Left cardiac atrium (tissue), 4 donors: ENCODE measurements at regions not wholly inside any gene's neighbourhood (a gene's known extent, or its start where the extent isn't known, plus 50 kb on each side); places are given as distances from the start of the nearest gene placed in this dataset.

ENCODE experiments used
- ATAC-seq, 2 donors: fragments of 200-7000 bp; cut with Tn5 transposase; one replicate each; pipeline ENCODE4 v1.9.1; 2020; ENCODE audit warnings: mild to moderate bottlenecking in 2 of 2, moderate library complexity in 2 of 2
- DNase-seq: peaks from one replicate; pipeline ENCODE4 v3.0.0-alpha.2; 2020
- intact Hi-C, 2 donors: fragments of 100-400 bp; cut with DNase I; formaldehyde crosslinking; loops; one replicate each; pipeline versions ENCODE4 v1.14.1 to v1.15.1; 2022 to 2023
- donor health status: DM: no; HTN: yes; CAD: no.
- donor health status: DM: no; HTN: yes; CAD: no; lungs with severe emphysema.
- donor health status: DM: yes; HTN: yes; CAD: no.
- donor health status: Dilated cardiomyopathy.

DNA sequence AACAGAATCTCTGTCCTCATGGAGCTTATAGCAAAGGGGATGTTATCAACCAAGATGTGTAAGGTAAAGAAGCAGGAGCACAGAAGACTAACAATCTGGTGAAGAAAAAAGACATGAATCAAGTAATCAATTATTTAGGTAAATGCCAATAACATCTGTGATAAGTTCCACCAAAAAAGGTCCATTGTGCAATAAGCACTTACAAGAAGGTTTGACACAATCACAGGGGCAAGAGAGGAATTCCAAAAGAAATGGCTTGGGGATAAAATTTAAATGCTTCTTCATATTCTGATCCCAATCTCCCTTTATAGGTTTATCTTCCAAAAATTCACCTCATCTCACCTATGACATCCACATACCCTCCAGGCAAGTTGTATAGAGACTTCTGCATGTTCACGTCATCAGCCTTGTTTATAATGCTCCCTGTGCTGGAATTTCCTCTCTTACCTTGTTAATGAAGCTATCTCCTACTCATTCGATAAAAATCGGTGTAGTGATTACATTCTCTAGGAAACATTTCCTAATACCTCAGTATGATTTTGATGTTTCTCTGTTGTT lies 53.6 kb upstream of the DPT start:
- intact Hi-C loops = no loop called here
- no peak for DNase-seq
- ATAC-seq = no peak

DNA sequence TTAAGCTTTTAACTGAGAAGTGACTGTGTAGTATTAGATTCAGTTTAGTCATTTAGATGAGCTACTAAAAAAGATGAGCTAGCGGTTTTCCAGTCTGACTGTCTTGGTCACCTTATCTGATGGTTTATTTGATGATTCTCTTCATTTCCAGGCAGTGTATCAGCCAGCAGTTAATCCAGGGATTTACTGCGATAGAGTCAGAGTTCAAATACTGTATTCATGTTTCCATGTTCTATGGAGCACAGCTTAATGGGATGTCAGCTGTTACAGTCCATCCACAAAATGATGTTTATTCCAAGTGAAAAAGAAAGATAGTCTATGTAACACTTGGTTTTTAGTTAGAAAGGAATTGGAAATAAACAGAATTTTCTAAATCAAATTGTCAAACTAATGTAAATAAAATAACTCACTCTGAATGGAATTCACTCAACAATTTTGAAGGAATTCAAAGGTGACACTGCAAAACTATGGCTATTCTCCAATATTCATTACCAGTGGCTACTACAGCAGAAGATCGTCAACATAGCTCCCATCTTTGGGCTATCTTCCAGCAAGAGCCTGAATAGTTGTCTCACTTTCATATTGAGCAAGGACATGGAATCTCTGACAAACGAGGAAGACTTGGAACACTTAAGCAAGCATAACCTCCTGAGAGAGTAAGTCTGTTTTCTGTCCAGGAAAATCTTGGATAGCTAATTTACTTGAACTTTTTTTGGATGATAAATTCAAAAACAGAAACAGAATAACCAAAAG lies 54.6 kb upstream of the DPT start:
- DNase-seq = no peak
- intact Hi-C loops = no loop called here
- peak; percentile 74 to 82 for ATAC-seq

DNA sequence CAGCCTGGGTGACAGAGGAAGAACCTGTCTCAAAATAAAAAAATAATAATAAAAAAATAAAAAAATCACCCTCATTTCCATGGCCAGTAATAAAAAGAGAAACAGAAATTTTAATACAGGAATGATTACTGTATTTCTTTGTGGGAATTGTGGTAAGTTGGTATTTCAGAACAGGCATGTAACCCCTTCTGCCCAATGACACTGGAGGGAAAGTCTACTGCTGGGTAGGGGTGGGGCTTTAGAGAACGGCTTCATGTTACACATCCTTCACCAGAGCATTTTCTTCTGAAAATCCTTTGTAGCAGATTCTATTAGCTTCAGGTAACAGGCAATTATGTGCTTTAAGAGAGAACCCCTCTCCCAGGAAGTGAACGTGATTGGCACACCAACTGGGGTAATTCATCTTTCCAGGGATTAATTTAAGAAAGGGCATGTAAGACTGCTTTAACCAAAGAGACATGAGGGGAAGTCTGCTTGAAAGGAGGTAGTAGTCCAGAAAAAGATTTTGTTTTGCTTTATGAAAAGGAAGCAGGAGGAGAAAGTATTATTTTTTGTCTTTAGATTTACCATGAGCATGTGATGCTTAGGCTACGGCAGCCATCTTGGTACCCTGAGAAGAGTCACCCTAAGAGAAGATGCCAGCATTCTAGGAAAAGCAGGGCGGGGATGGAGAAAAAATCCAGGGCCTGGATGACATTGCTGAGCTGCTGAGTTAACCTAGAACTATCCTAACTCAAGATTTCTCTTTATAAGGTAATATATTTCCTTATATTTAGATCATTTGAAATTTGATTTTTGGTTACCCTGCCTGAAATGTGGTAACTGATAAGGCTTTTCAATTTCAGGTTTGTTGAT lies 57.7 kb upstream of the DPT start:
- intact Hi-C loops = no loop called here
- ATAC-seq = no peak
- DNase-seq = no peak

DNA sequence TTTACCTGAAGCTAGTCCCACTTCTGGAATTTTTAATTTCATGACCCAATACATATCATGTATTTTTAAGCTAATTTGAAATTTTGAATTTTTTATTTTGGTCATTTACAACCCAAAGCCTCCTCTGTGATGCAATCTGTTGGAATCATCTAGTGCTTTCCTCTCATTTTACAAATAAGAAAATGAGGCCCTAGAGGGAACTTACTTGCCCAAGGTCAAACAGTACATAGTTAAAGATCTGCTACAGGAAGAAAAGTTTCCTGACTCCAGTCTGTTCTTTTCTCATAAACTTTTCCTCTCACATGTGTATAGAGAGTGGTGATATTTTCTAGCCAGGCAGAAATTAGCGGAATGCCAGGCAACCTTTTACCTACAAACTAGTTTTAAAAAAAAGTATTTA lies 59.3 kb upstream of the DPT start:
- ATAC-seq (no peak), DNase-seq (no peak)
- intact Hi-C loops = no loop called here

DNA sequence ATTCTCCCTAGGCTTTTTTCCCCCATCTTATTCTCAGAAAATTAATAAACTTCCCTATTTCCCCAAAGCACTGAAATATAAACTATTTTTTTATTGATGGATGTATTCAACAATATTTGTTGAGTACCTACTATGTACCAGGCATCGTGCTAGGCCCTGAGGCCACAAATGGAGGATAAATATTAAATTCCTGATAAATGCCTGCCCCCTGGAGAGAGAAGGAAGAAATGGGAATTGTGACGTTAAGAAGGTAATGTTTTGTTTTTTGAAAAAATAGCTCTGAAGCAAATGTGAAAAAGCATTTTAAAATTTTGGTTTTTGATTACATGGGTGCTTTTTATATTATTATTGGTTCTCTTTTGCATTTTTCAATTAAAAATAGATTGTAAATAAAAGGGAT lies 60.5 kb upstream of the DPT start:
- DNase-seq = no peak
- intact Hi-C loops = no loop called here
- ATAC-seq = no peak

DNA sequence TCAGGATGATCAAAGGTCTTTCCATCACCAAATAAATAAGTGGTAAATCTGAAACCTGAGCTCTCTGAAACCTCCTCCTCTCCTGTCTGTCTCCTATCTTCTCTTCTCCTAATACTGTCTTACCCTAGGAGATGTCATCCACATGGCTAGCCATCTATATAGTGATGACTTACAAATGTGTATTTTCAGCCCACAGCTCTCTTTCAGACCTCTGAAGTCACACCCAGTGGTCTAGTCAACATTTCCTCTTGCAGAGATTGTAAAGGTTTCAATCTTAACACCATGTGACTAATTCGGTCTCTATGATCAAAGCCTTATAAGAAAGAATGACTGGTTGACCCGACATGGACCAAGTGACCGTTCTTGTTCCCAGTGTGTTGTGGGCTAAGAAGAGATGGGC lies 63.1 kb upstream of the DPT start:
- intact Hi-C loops = no loop called here
- ATAC-seq (no peak), DNase-seq (no peak)

DNA sequence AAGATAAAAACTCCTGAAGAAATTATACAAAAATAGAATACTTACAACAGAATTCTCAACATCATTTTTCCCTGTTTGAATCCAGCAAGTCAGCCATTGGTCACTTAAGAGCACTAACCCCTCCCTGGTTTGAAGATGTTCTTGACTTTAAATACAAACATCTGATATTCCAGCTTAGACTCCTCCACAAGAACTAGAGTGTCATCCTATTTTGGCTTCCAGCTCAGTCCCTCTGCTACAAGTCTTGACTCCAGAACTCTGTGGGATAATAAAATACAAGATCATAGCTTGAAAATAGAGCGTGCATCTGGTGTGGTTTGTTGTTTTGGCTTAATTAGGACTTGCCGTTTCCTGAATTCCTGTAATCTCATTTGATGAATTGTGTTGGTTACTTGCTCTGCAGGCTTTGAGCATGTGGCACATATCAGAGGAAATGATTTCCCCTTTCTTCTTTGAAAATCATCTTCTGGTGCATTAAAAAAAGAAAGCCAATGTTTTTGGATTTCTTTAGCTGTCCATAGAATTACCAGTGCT lies 63.7 kb upstream of the DPT start:
- intact Hi-C loops = no loop called here
- no peak for ATAC-seq
- DNase-seq = no peak

DNA sequence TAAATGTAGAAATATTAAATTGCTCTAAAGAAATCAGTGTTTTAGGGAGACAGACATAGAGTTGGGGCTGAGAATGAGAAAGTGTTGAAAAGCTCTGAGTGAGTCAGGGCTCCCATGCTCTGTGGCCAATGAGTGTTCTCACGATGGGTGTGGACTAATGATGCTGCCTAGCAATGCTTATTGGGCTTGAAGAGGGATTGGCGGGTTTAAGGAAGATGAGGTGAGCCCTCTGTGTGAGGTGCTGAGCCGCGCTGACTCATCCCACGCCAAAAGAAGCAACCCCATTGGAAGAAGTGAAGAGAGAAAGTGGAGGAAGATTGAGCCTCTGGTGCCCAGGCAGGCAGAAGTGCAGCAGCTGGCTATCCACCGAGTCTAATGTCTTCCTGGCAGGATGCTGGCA lies 65.1 kb upstream of the DPT start:
- no peak for ATAC-seq
- intact Hi-C loops = no loop called here
- DNase-seq = no peak

DNA sequence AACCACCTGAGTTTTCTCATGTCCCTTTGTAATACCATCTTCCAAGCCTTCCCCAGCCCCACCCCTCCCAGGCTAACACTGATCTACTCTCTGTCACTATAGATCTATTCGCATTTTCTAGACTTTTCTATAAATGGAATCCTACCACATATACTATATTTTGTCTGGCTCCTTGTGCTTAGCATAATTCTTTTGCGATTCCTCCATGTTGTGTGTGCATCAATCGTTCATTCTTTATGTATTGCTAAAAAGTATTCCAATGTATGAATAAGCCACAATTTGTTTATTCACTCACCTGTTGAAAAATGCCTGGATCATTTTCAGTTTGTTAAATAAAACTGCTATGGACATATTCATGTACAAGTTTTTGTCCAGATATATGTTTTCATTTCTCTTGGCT lies 66.7 kb upstream of the DPT start:
- intact Hi-C loops = no loop called here
- DNase-seq (no peak), ATAC-seq (no peak)

DNA sequence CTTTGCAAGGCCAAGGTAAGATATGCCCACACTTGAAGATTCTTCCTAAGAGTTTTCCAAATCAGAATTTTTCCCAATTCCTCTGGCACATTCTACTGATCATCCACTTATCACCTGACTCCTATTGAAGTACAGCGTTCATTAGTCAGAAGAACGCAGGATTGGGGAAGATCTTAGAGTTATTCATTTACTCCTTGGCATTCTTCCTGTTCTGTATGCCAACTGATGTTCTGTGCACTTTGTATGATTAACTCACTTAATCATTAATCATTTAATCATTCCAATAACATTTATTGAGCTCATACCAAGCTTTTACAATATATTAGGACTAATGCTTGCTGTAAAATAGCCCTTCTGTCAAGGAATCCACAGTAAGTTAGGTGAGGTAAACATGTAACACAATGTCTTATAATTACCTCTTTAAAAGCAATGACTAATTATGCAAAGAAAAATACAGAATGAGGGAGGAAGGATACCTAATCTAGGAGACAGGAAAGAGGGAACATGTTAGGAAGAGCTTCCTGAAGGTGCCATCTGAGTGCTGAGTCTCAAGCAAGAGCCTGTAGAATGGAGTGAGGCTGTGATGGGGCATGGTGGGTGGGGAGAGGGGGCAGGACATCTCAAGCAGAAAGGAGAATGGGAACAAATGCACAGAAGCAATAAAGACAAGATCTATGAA lies 71.1 kb upstream of the DPT start:
- no peak for ATAC-seq
- DNase-seq = no peak
- intact Hi-C loops = no loop called here

DNA sequence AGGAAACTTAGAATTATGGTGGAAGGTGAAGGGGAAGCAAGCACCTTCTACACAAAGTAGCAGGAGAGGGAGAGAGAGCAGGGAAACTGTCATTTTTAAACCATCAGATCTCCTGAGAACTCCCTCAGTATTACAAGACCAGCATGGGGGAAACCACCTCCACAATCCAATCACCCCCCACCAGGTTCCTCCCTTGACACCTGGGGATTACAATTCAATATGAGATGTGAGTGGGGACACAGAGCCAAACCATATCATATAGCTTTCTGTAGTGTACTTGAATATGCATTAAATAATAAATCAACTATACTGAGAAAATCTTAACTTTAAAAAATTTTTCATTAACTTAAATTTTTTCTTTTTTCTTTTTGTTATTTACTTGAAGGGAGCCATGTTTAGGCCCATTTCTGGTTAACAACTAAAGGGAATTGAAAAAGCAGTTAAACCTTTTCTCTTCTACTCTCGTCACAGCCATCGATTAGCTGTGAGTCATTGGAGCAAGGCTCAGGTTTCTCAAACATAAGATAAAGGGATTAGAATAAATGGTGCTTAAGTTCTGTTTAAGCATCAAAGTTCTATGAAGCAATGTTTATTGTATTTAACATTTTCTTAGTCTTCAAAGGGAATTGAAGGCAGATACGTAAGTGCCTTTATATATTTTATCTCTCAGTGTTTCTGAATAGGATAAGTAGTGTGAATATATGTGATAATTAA lies 72.2 kb upstream of the DPT start:
- DNase-seq (no peak), ATAC-seq (no peak)
- intact Hi-C loops = no loop called here

DNA sequence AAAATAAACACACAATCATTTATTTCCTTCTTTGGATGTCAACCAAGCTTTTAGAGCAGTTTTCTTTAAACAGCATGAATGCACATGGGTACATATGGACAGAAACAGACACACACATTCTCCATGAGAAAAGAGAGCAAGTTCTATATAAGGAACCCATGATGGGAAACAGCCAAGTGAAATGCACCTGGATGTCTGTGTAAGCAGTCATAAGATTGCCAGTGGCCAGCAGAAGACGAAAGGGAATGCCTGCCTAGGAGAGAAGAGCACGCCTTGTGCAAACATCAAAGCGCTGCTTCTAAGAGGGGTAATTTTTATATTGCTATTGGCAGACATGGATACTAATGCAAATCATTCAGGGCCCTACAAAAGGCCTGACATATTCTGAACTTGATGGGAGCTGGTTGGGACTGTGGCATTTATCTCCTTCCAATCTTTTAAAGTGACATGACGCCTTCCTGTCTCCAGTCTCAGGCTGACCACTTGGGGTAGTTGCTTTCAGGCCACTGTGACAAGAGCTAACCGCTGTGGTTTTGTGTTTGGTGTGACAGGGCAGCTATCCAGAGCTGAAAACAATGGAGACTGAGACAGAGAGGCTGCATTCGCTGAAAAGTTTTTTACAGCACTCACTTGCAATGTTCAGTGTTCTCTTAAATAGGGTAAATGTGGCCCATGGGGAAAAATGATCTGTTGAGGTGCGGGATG lies 75.0 kb upstream of the DPT start:
- intact Hi-C loops = no loop called here
- DNase-seq (no peak), ATAC-seq (no peak)

DNA sequence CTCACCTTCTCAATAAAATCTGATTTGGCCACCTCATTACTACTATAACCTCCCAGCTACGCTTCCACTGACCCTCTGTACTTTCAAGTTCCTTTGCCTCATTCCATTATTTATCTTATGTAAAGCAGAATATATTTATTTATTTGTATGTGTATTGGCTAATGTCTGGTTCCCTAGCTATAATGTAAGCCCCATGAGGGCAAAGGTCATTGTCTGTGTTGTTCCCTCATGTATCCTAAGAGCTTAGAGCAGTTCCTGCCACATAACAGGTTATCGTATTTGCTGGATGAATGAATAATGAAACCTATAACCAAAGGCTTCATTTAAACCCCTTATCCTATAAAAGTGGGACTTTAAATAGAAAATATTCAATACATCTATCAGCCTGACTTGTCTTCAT lies 77.9 kb upstream of the DPT start:
- DNase-seq = no peak
- no peak for ATAC-seq
- intact Hi-C loops = no loop called here

DNA sequence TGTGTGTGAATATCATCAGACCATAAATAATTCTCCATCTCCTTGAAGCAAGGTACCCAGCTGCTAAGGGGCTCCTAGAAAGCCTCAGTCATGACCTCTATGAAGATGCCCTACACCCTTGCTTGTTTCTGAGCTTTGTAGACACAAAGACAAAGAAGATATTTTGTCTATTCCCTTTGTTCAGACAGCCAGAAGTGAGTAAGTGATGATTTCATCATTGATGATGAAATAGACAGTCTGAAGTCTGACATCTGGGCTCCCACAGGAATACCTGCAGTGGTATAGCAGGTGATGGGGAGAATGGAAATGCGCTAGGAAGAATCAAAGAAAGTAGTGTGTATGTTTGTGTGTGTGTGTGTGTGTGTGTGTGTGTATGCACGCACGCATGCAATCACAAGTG lies 82.2 kb upstream of the DPT start:
- intact Hi-C loops = no loop called here
- ATAC-seq (no peak), DNase-seq (no peak)

DNA sequence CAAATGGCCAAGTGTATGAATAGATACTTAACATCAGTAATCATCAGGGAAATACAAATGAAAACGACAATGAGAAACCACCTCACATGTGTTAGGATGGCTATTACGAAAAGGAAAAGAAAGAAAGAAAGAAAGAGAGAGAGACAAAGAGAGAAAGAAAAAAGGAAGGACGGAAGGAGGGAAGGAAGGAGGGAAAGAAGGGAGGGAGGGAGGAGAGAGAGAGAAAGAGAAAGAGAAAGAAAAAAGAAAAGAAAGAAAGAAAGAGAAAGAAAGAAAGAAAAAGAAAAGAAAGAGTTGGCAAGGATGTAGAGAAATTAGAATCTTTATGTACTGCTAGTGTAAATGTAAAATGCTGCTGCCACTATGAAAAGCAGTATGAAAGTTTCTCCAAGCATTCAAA lies 90.7 kb upstream of the DPT start:
- ATAC-seq (no peak), DNase-seq (no peak)
- intact Hi-C loops = no loop called here

DNA sequence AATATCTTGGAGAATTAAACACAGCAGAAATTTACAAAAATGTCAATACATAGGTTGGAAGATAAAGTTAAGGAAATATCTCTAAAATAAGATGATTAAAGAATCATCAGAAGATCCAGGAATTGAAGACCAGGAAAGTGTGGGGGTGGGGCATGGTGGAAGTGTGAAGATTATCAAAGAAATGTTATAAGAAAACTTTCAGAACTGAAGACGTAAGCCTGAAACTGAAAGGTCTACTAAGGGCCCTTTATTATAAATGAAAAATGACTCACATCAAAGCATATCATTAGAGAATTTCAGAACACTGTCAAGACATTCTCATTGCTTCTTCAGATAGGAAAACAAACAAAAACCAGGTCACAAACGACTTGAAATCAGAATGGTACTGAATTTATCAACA lies 92.4 kb upstream of the DPT start:
- no peak for ATAC-seq
- intact Hi-C loops = no loop called here

DNA sequence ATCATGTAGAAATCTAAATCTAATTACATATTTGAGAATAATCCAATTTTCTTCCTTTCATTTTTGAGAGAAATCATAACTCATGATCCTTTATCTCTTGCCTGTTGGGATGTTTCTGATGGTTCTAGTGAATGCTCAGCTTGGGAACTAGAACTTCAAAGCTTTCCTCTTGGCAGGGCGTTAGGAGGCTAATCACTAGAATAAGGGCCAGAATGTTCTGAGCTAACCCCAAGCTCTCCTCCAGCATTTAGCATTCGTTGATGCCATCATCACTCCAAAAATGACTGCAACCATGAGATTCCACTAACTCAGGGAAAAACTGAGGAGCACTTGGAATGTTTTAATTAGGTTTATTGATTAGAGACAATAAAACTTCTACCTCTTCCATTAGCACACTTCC lies 93.9 kb upstream of the DPT start:
- peak in 1 of 2 donors; percentile 51 for ATAC-seq
- intact Hi-C loops = no loop called here
- no peak for DNase-seq

More for the DNA sequence above, 92.4 kb upstream of the DPT start:
- no peak for DNase-seq

DNA sequence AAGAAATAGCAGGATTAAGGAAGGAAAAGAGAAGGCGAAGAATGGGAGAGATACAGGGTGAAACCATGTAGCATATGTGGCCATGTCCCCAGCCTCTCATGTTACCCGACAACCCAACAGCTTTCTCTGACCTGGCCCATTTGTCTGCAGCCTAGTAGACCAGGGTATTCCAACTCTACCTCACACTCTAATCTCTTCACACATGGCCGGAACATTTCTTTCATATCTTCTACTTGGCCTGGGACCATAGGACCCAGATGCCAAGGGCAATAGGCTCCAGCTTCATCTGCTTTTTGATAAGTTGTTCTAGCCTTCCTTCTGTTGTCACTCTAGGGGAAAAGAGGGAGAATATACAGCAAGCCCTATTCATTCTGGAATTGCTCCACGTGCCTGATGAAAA lies 95.0 kb upstream of the DPT start:
- intact Hi-C loops = no loop called here
- peak; percentile 18 for DNase-seq
- ATAC-seq = peak; percentile 78 to 87
